Central memory CD4-positive, alpha-beta T cell (primary cell): ENCODE measurements at regions not wholly inside any gene's neighbourhood (a gene's known extent, or its start where the extent isn't known, plus 50 kb on each side); places are given as distances from the start of the nearest gene placed in this dataset.
"Not testable (repeated sequence)": the region's sequence is repeated elsewhere in the genome, so short reads cannot be mapped to it uniquely, and the experiment has no call there.

Experiments used
- DNase-seq: peaks from one replicate; pipeline ENCODE4 v3.0.0; 2022

- no peak for DNase-seq
Observed at GRCh38 chr6:44036699-44037101, 90.6 kb downstream of the MRPL14 start.

GRCh38 chr6:44036196-44036595 is 91.1 kb downstream of the MRPL14 start:
- no peak for DNase-seq

- DNase-seq = no peak
Observed at GRCh38 chr6:44035621-44036020, 91.6 kb downstream of the MRPL14 start.

GRCh38 chr6:44034931-44035345 is 92.3 kb downstream of the MRPL14 start:
- no peak for DNase-seq

GRCh38 chr6:44034391-44034861 is 92.8 kb downstream of the MRPL14 start:
- DNase-seq = no peak

- DNase-seq = no peak
Observed at GRCh38 chr6:44030812-44031454, 96.3 kb downstream of the MRPL14 start.

GRCh38 chr6:44029444-44030185 is 97.6 kb downstream of the MRPL14 start:
- DNase-seq = no peak

- no peak for DNase-seq
Observed at GRCh38 chr6:44028789-44029310, 98.4 kb downstream of the MRPL14 start.

GRCh38 chr6:44025226-44025625 is 102.0 kb downstream of the MRPL14 start:
- no peak for DNase-seq

- no peak for DNase-seq
Observed at GRCh38 chr6:44024574-44025219, 102.6 kb downstream of the MRPL14 start.

GRCh38 chr6:44023586-44024454 is 103.4 kb downstream of the MRPL14 start:
- no peak for DNase-seq

GRCh38 chr6:44022671-44023352 is 104.4 kb downstream of the MRPL14 start:
- no peak for DNase-seq

- DNase-seq = no peak
Observed at GRCh38 chr6:44022296-44022661, 105.0 kb downstream of the MRPL14 start.

GRCh38 chr6:44021589-44022295 is 105.5 kb downstream of the MRPL14 start:
- no peak for DNase-seq

- no peak for DNase-seq
Observed at GRCh38 chr6:44020664-44021425, 106.4 kb downstream of the MRPL14 start.

GRCh38 chr6:44020148-44020547 is 107.1 kb downstream of the MRPL14 start:
- no peak for DNase-seq

- DNase-seq = not testable (repeated sequence)
Observed at GRCh38 chr6:44017307-44017706, 109.9 kb downstream of the MRPL14 start.

GRCh38 chr6:44016131-44016870 is 111.0 kb downstream of the MRPL14 start:
- no peak for DNase-seq

GRCh38 chr6:44012078-44012493 is 115.2 kb downstream of the MRPL14 start:
- no peak for DNase-seq
